ENCODE measurements at regions not wholly inside any gene's neighbourhood (a gene's known extent, or its start where the extent isn't known, plus 50 kb on each side); places are given as distances from the start of the nearest gene placed in this dataset.
A peak's percentile ranks its signal among the peaks of the same experiment; 100 is the strongest.

- Histone ChIP-seq H3K4me3 (peak overlapping the region; percentile 48), H3K4me1 (ENCODE audit: low read depth) (no peaks in the 10 kb centered on the region), H3K9me3 (ENCODE audit: low read depth) (no peaks in the 10 kb centered on the region), H3K27me3 (no peaks in the 10 kb centered on the region), H3K36me3 (no peaks in the 10 kb centered on the region), H3K27ac (no peak overlapping the region)
- peak; percentile 79 to 89 for DNase-seq (ENCODE audit: low read depth in 1 of 2, low spot score in 1 of 2)
- TF ChIP-seq, protein P1, sequence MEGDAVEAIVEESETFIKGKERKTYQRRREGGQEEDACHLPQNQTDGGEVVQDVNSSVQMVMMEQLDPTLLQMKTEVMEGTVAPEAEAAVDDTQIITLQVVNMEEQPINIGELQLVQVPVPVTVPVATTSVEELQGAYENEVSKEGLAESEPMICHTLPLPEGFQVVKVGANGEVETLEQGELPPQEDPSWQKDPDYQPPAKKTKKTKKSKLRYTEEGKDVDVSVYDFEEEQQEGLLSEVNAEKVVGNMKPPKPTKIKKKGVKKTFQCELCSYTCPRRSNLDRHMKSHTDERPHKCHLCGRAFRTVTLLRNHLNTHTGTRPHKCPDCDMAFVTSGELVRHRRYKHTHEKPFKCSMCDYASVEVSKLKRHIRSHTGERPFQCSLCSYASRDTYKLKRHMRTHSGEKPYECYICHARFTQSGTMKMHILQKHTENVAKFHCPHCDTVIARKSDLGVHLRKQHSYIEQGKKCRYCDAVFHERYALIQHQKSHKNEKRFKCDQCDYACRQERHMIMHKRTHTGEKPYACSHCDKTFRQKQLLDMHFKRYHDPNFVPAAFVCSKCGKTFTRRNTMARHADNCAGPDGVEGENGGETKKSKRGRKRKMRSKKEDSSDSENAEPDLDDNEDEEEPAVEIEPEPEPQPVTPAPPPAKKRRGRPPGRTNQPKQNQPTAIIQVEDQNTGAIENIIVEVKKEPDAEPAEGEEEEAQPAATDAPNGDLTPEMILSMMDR (IDR thresholded peaks at IDR 0.05; ENCODE audit: low read depth, low read length) = peak; percentile 97
These were observed 69.6 kb downstream of the TBXT start for GRCh38 chr6:166097914-166098522.

GRCh38 chr6:166087852-166088251, 79.8 kb downstream of the TBXT start:
- H3K36me3 ChIP-seq = no peaks in the 10 kb centered on the region
- no peak overlapping the region for H3K27ac ChIP-seq
- TF ChIP-seq, protein P1 (IDR thresholded peaks at IDR 0.05; ENCODE audit: low read depth, low read length) = no peak
- no peaks in the 10 kb centered on the region for H3K27me3 ChIP-seq
- no peak for DNase-seq (ENCODE audit: low read depth in 1 of 2, low spot score in 1 of 2)
- H3K4me1 ChIP-seq (ENCODE audit: low read depth) = no peaks in the 10 kb centered on the region
- no peaks in the 10 kb centered on the region for H3K9me3 ChIP-seq (ENCODE audit: low read depth)
- H3K4me3 ChIP-seq = no peak overlapping the region

DNA sequence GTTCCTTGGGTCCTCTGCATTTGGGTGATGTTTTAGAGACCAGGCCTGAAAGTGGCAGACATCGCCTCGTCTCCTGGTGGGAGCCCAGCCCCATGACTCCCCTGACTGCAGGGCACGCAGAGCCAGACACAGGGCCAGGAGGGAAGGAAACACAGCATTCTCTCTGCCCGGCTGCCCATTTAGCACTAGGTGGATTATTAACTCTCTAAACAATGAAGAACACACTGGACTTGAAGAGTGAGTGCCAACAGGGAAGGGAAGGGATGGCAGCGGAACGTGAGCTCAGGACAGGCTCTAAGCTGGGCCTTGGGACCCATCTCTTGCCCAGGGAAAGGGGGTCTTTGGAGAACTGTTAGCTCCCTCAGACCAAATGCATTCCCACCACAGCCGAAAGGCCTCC, 80.4 kb downstream of the TBXT start:
- H3K27me3 ChIP-seq = no peaks in the 10 kb centered on the region
- no peak for DNase-seq (ENCODE audit: low read depth in 1 of 2, low spot score in 1 of 2)
- no peaks in the 10 kb centered on the region for H3K36me3 ChIP-seq
- no peak overlapping the region for H3K27ac ChIP-seq
- H3K4me1 ChIP-seq (ENCODE audit: low read depth) = no peaks in the 10 kb centered on the region
- no peak overlapping the region for H3K4me3 ChIP-seq
- no peaks in the 10 kb centered on the region for H3K9me3 ChIP-seq (ENCODE audit: low read depth)
- TF ChIP-seq, protein P1 (IDR thresholded peaks at IDR 0.05; ENCODE audit: low read depth, low read length) = no peak

GRCh38 chr6:166085500-166085899, 82.2 kb downstream of the TBXT start:
- no peak for DNase-seq (ENCODE audit: low read depth in 1 of 2, low spot score in 1 of 2)
- Histone ChIP-seq H3K27me3 (no peaks in the 10 kb centered on the region), H3K4me3 (no peak overlapping the region), H3K9me3 (ENCODE audit: low read depth) (no peaks in the 10 kb centered on the region), H3K27ac (no peak overlapping the region), H3K36me3 (no peaks in the 10 kb centered on the region), H3K4me1 (ENCODE audit: low read depth) (no peaks in the 10 kb centered on the region)
- TF ChIP-seq, protein P1 (IDR thresholded peaks at IDR 0.05; ENCODE audit: low read depth, low read length) = no peak

GRCh38 chr6:166084951-166085350, 82.7 kb downstream of the TBXT start:
- no peak for DNase-seq (ENCODE audit: low read depth in 1 of 2, low spot score in 1 of 2)
- Histone ChIP-seq H3K27me3 (no peaks in the 10 kb centered on the region), H3K27ac (no peak overlapping the region), H3K4me3 (no peak overlapping the region), H3K4me1 (ENCODE audit: low read depth) (no peaks in the 10 kb centered on the region), H3K9me3 (ENCODE audit: low read depth) (no peaks in the 10 kb centered on the region), H3K36me3 (no peaks in the 10 kb centered on the region)
- TF ChIP-seq, protein P1 (IDR thresholded peaks at IDR 0.05; ENCODE audit: low read depth, low read length) = no peak
